Adrenal gland (tissue), 9 donors: ENCODE measurements at regions not wholly inside any gene's neighbourhood (a gene's known extent, or its start where the extent isn't known, plus 50 kb on each side); places are given as distances from the start of the nearest gene placed in this dataset.

Experiments used
- DNase-seq, 7 donors: peaks; one replicate each; pipeline ENCODE4 v3.0.0-alpha.2; 2019 to 2020
- H3K27ac ChIP-seq, 5 donors: fragments of 200-600 bp; sonication (generic) in 4 of 5; 1 replicate in 3 of 5; 2 replicates in 2 of 5; pipeline versions ENCODE4 v1.5.1 to v1.8.0; 2016 to 2020; ENCODE audit warnings: mild to moderate bottlenecking in 1 of 5
- H3K27me3 ChIP-seq: fragments of 200-600 bp; 2 replicates; pipeline ENCODE4 v1.8.0; 2021
- H3K36me3 ChIP-seq, 2 donors: fragments of 200-600 bp; replicated peaks in 1 of 2; 1 replicate in 1 of 2; 2 replicates in 1 of 2; pipeline versions ENCODE4 v1.5.1 to v1.8.0; 2018 to 2022
- H3K4me1 ChIP-seq, 2 donors: fragments of 200-600 bp; replicated peaks in 1 of 2; 1 replicate in 1 of 2; 2 replicates in 1 of 2; pipeline versions ENCODE4 v1.5.1 to v1.8.0; 2018 to 2021
- H3K4me3 ChIP-seq, 4 donors: fragments of 200-600 bp; sonication (generic) in 3 of 4; one replicate each; pipeline ENCODE4 v1.5.1; 2016 to 2018
- H3K9me3 ChIP-seq, 3 donors: fragments of 200-600 bp; sonication (generic) in 1 of 3; replicated peaks in 1 of 3; 1 replicate in 2 of 3; 2 replicates in 1 of 3; pipeline versions ENCODE4 v1.5.1 to v1.8.0; 2016 to 2021
- CTCF ChIP-seq, 6 experiments: fragments of 450-650 bp in 4 of 6; fragments of 200-600 bp in 2 of 6; sonication (generic) in 1 of 6; IDR thresholded peaks; 1 replicate in 5 of 6; 2 replicates in 1 of 6; pipeline versions ENCODE4 v1.5.1 to v1.8.0; 2016 to 2021; ENCODE audit warnings: antibody characterized with exemption in 6 of 6, mild to moderate bottlenecking in 2 of 6, moderate library complexity in 1 of 6
- POLR2A ChIP-seq, 2 donors: fragments of 450-650 bp; IDR thresholded peaks; one replicate each; pipeline ENCODE4 v1.6.1; 2017; ENCODE audit warnings: antibody characterized with exemption in 2 of 2, mild to moderate bottlenecking in 2 of 2, moderate library complexity in 1 of 2
- WGBS, 4 donors: extraction: QIAGEN DNeasy Blood & Tissue Kit in 2 of 4; methylation state at CpG; one replicate each; pipeline versions ENCODE4 v1.1.5 to v1.1.7; 2013 to 2017; 5-methylcytosine and 5-hydroxymethylcytosine counted together
- intact Hi-C, 2 donors: fragments of 100-400 bp; cut with DNase I; formaldehyde crosslinking; loops; one replicate each; pipeline versions ENCODE4 v1.14.1 to v1.15.0; 2022 to 2023
- donor health status: healthy with polysubstance abuse.
- donor health status: Bipolar disorder and iron deficiency.
- donor health status: DM: yes; HTN: yes; CAD: no.
- donor health status: DM: no; HTN: no; CAD: no.
- donor health status: DM: no; HTN: no; CAD: no.

- Histone ChIP-seq H3K27ac (no peak overlapping the region), H3K36me3 (no peaks in the 10 kb centered on the region), H3K4me3 (no peak overlapping the region), H3K4me1 (no peaks in the 10 kb centered on the region), H3K27me3 (no peaks in the 10 kb centered on the region), H3K9me3 (no peaks in the 10 kb centered on the region)
- intact Hi-C loops = no loop called here
- 93 to 98% (median 96%) methylated on average over 1 of the region's 1 CpG for WGBS, 4 donors
- no peak for DNase-seq
- no peak for TF ChIP-seq CTCF (IDR thresholded peaks at IDR 0.05)
- TF ChIP-seq POLR2A (IDR thresholded peaks at IDR 0.05) = no peak
These were observed 67.7 kb upstream of the LRFN2 start for GRCh38 chr6:40654828-40655227.

- 74 to 84% (median 78%) methylated on average over 6 of the region's 6 CpGs for WGBS, 4 donors
- Histone ChIP-seq H3K4me3 (no peak overlapping the region), H3K9me3 (no peaks in the 10 kb centered on the region), H3K36me3 (no peaks in the 10 kb centered on the region), H3K4me1 (no peaks in the 10 kb centered on the region), H3K27me3 (peaks cover 4% of the 10 kb centered on the region), H3K27ac (no peak overlapping the region)
- intact Hi-C loops = no loop called here
- DNase-seq = no peak
- no peak for TF ChIP-seq CTCF (IDR thresholded peaks at IDR 0.05)
- no peak for TF ChIP-seq POLR2A (IDR thresholded peaks at IDR 0.05)
These were observed 57.9 kb upstream of the LRFN2 start for GRCh38 chr6:40645043-40645442.

- no peaks in the 10 kb centered on the region for H3K4me1 ChIP-seq
- H3K36me3 ChIP-seq = no peaks in the 10 kb centered on the region
- no peak overlapping the region for H3K27ac ChIP-seq
- no peak for TF ChIP-seq CTCF (IDR thresholded peaks at IDR 0.05)
- no peak for TF ChIP-seq POLR2A (IDR thresholded peaks at IDR 0.05)
- intact Hi-C loops = no loop called here
- 67 to 96% (median 84%) methylated on average over 1 of the region's 1 CpG for WGBS, 4 donors
- H3K9me3 ChIP-seq = no peaks in the 10 kb centered on the region
- DNase-seq = no peak
- H3K4me3 ChIP-seq = no peak overlapping the region
- H3K27me3 ChIP-seq = peaks cover 4% of the 10 kb centered on the region
These were observed 55.7 kb upstream of the LRFN2 start for GRCh38 chr6:40642837-40643236.

GRCh38 chr6:40642190-40642589, 55.0 kb upstream of the LRFN2 start:
- H3K27ac ChIP-seq = no peak overlapping the region
- H3K9me3 ChIP-seq = no peaks in the 10 kb centered on the region
- intact Hi-C loops = no loop called here
- 81 to 93% (median 88%) methylated on average over 5 of the region's 5 CpGs for WGBS, 4 donors
- no peak overlapping the region for H3K4me3 ChIP-seq
- H3K27me3 ChIP-seq = peaks cover 4% of the 10 kb centered on the region
- no peak for TF ChIP-seq CTCF (IDR thresholded peaks at IDR 0.05)
- H3K4me1 ChIP-seq = no peaks in the 10 kb centered on the region
- H3K36me3 ChIP-seq = no peaks in the 10 kb centered on the region
- DNase-seq = no peak
